ENCODE measurements at regions not wholly inside any gene's neighbourhood (a gene's known extent, or its start where the extent isn't known, plus 50 kb on each side); places are given as distances from the start of the nearest gene placed in this dataset.

GRCh38 chr12:103140286-103140685 is 182.8 kb downstream of the ASCL1 start:
- H3K4me3 ChIP-seq (replicated peaks in 1 of 2; ENCODE audit: low read depth in 1 of 2, low read length in 2 of 2), result no peak overlapping the region
- H3K9me2 ChIP-seq (ENCODE audit: insufficient read depth), result no peaks in the 10 kb centered on the region
- no peak for DNase-seq (ENCODE audit: low read depth, low spot score)
- no TSS peak for BruUV-seq (replicated peaks)
- H3K4me2 ChIP-seq (ENCODE audit: low read length), result no peak overlapping the region
- TF ChIP-seq CBX3 (IDR thresholded peaks at IDR 0.05; ENCODE audit: low read depth) (no peak), POLR2AphosphoS5 (IDR thresholded peaks at IDR 0.05; ENCODE audit: low read depth, low read length) (no peak), TCF7L2 (IDR thresholded peaks at IDR 0.05; ENCODE audit: borderline replicate concordance, extremely low read depth, insufficient read depth, insufficient read length) (no peak), ZNF274 (IDR thresholded peaks at IDR 0.05; ENCODE audit: low read depth, low read length) (no peak)
- intact Hi-C loops (cut with micrococcal nuclease), result no loop called here
- H3K79me2 ChIP-seq (ENCODE audit: insufficient read depth, low read length), result no peaks in the 10 kb centered on the region
- ATAC-seq, result no peak
- no peaks in the 10 kb centered on the region for H4K20me1 ChIP-seq (ENCODE audit: insufficient read depth)
- H2AFZ ChIP-seq (ENCODE audit: low read depth, low read length, poor library complexity, severe bottlenecking), result no peak overlapping the region
- no peak overlapping the region for H3K27ac ChIP-seq (ENCODE audit: low read depth, low read length)
- RAD21 ChIA-PET (ENCODE audit: low non-redundant PET in 1 of 2, low total read pairs in 2 of 2, uncharacterized antibody in 2 of 2, unreplicated experiment in 2 of 2), result no interaction called here
- POLR2A ChIA-PET, result no interaction called here
- CTCF ChIA-PET, result no interaction called here
- H3K4me1 ChIP-seq (ENCODE audit: control insufficient read depth in 1 of 2, insufficient read depth in 2 of 2, low read length in 2 of 2), result no peaks in the 10 kb centered on the region
- no peaks in the 10 kb centered on the region for H3K27me3 ChIP-seq (ENCODE audit: insufficient read depth, low read length)
- H3K36me3 ChIP-seq (ENCODE audit: control insufficient read depth in 1 of 2, insufficient read depth in 2 of 2, low read length in 2 of 2), result no peaks in the 10 kb centered on the region
- no peak overlapping the region for H3K9ac ChIP-seq (ENCODE audit: low read length)
- no peaks in the 10 kb centered on the region for H3K9me3 ChIP-seq (ENCODE audit: control insufficient read depth in 1 of 2, insufficient read depth in 1 of 2, low read depth in 1 of 2, low read length in 2 of 2)

- no peaks in the 10 kb centered on the region for H3K36me3 ChIP-seq (ENCODE audit: control insufficient read depth in 1 of 2, insufficient read depth in 2 of 2, low read length in 2 of 2)
- DNase-seq (ENCODE audit: low read depth, low spot score), result no peak
- BruUV-seq (replicated peaks), result no TSS peak
- H3K9me2 ChIP-seq (ENCODE audit: insufficient read depth), result no peaks in the 10 kb centered on the region
- intact Hi-C loops (cut with micrococcal nuclease), result no loop called here
- no peak overlapping the region for H2AFZ ChIP-seq (ENCODE audit: low read depth, low read length, poor library complexity, severe bottlenecking)
- no peaks in the 10 kb centered on the region for H3K9me3 ChIP-seq (ENCODE audit: control insufficient read depth in 1 of 2, insufficient read depth in 1 of 2, low read depth in 1 of 2, low read length in 2 of 2)
- H4K20me1 ChIP-seq (ENCODE audit: insufficient read depth), result no peaks in the 10 kb centered on the region
- ChIA-PET CTCF (no interaction called here), POLR2A (no interaction called here), RAD21 (ENCODE audit: low non-redundant PET in 1 of 2, low total read pairs in 2 of 2, uncharacterized antibody in 2 of 2, unreplicated experiment in 2 of 2) (no interaction called here)
- H3K9ac ChIP-seq (ENCODE audit: low read length), result no peak overlapping the region
- no peaks in the 10 kb centered on the region for H3K27me3 ChIP-seq (ENCODE audit: insufficient read depth, low read length)
- H3K27ac ChIP-seq (ENCODE audit: low read depth, low read length), result no peak overlapping the region
- H3K79me2 ChIP-seq (ENCODE audit: insufficient read depth, low read length), result no peaks in the 10 kb centered on the region
- no peak overlapping the region for H3K4me2 ChIP-seq (ENCODE audit: low read length)
- no peak for ATAC-seq
- no peak overlapping the region for H3K4me3 ChIP-seq (replicated peaks in 1 of 2; ENCODE audit: low read depth in 1 of 2, low read length in 2 of 2)
- H3K4me1 ChIP-seq (ENCODE audit: control insufficient read depth in 1 of 2, insufficient read depth in 2 of 2, low read length in 2 of 2), result no peaks in the 10 kb centered on the region
- no peak for TF ChIP-seq POLR2AphosphoS5 (IDR thresholded peaks at IDR 0.05; ENCODE audit: low read depth, low read length)
- TF ChIP-seq CTCF (IDR thresholded peaks at IDR 0.05 in 2 of 3, conservative IDR thresholded peaks at IDR 0.05 in 1 of 3; ENCODE audit: borderline replicate concordance in 1 of 3, insufficient read depth in 1 of 3, low read depth in 2 of 3, low read length in 2 of 3), result no peak
- no peak for TF ChIP-seq CBX3 (IDR thresholded peaks at IDR 0.05; ENCODE audit: low read depth)
- TF ChIP-seq SIN3A (IDR thresholded peaks at IDR 0.05; ENCODE audit: low read depth), result no peak
- TF ChIP-seq MAX (IDR thresholded peaks at IDR 0.05), result no peak
- TF ChIP-seq POLR2A (IDR thresholded peaks at IDR 0.05; ENCODE audit: borderline replicate concordance, extremely low read depth, insufficient read depth, insufficient read length), result no peak
- TF ChIP-seq ZFX (IDR thresholded peaks at IDR 0.05), result no peak
- TF ChIP-seq ZBTB33 (IDR thresholded peaks at IDR 0.05; ENCODE audit: extremely low read depth, insufficient replicate concordance, low read length), result no peak
- TF ChIP-seq REST (IDR thresholded peaks at IDR 0.05; ENCODE audit: low read depth), result no peak
- no peak for TF ChIP-seq ZNF274 (IDR thresholded peaks at IDR 0.05; ENCODE audit: low read depth, low read length)
- TF ChIP-seq EZH2 (IDR thresholded peaks at IDR 0.05), result no peak
- TF ChIP-seq TCF7L2 (IDR thresholded peaks at IDR 0.05; ENCODE audit: borderline replicate concordance, extremely low read depth, insufficient read depth, insufficient read length), result no peak
Measured at GRCh38 chr12:103144278-103144677, 186.8 kb downstream of the ASCL1 start.

Data from HCT116 (cell line).